D341Med (cell line): ENCODE measurements at regions not wholly inside any gene's neighbourhood (a gene's known extent, or its start where the extent isn't known, plus 50 kb on each side); places are given as distances from the start of the nearest gene placed in this dataset.
"Not testable (repeated sequence)": the region's sequence is repeated elsewhere in the genome, so short reads cannot be mapped to it uniquely, and the experiment has no call there.

ENCODE experiments used
- DNase-seq: peaks from one replicate; pipeline ENCODE4 v3.0.0; 2012; ENCODE audit warnings: low spot score

- DNase-seq, result no peak
Observed at GRCh38 chr18:43805646-43806194, 528.4 kb upstream of the SYT4 start.

GRCh38 chr18:43812627-43813026, 535.3 kb upstream of the SYT4 start:
- DNase-seq, result no peak

- DNase-seq, result no peak
Observed at GRCh38 chr18:43819397-43819796, 542.1 kb upstream of the SYT4 start.

- DNase-seq, result no peak
Observed at GRCh38 chr18:43819873-43820272, 542.6 kb upstream of the SYT4 start.

GRCh38 chr18:43825768-43826167, 548.5 kb upstream of the SYT4 start:
- DNase-seq, result no peak

- DNase-seq, result no peak
Observed at GRCh38 chr18:43826215-43826614, 548.9 kb upstream of the SYT4 start.

GRCh38 chr18:43827311-43827710, 550.0 kb upstream of the SYT4 start:
- no peak for DNase-seq

- DNase-seq, result no peak
Observed at GRCh38 chr18:43830303-43830702, 553.0 kb upstream of the SYT4 start.

GRCh38 chr18:43830947-43831346, 553.7 kb upstream of the SYT4 start:
- no peak for DNase-seq

GRCh38 chr18:43846299-43846698, 569.0 kb upstream of the SYT4 start:
- no peak for DNase-seq

- no peak for DNase-seq
Observed at GRCh38 chr18:43847164-43848091, 570.1 kb upstream of the SYT4 start.

GRCh38 chr18:43849831-43850230, 572.5 kb upstream of the SYT4 start:
- not testable (repeated sequence) for DNase-seq

GRCh38 chr18:43855376-43855775, 578.1 kb upstream of the SYT4 start:
- no peak for DNase-seq

- no peak for DNase-seq
Observed at GRCh38 chr18:43863180-43863579, 585.9 kb upstream of the SYT4 start.

GRCh38 chr18:43866696-43867095, 589.4 kb upstream of the SYT4 start:
- DNase-seq, result no peak

GRCh38 chr18:43868497-43868995, 591.3 kb upstream of the SYT4 start:
- DNase-seq, result no peak

GRCh38 chr18:43869451-43870008, 592.2 kb upstream of the SYT4 start:
- no peak for DNase-seq

- DNase-seq, result no peak
Observed at GRCh38 chr18:43870626-43871025, 593.3 kb upstream of the SYT4 start.

- DNase-seq, result no peak
Observed at GRCh38 chr18:43875511-43875910, 598.2 kb upstream of the SYT4 start.

GRCh38 chr18:43876286-43876685, 599.0 kb upstream of the SYT4 start:
- DNase-seq, result no peak

GRCh38 chr18:43876748-43877147, 599.5 kb upstream of the SYT4 start:
- no peak for DNase-seq

GRCh38 chr18:43877616-43878321, 600.5 kb upstream of the SYT4 start:
- no peak for DNase-seq

- no peak for DNase-seq
Observed at GRCh38 chr18:43879415-43879814, 602.1 kb upstream of the SYT4 start.
